HepG2 (cell line): ENCODE measurements at regions not wholly inside any gene's neighbourhood (a gene's known extent, or its start where the extent isn't known, plus 50 kb on each side); places are given as distances from the start of the nearest gene placed in this dataset.

Source experiments
- ATAC-seq: fragments of 200-7000 bp; cut with Tn5 transposase; 3 replicates; pipeline ENCODE4 v1.9.1; 2020; ENCODE audit warnings: mild to moderate bottlenecking, moderate library complexity
- BruUV-seq: library from RNA; stranded (reverse); fragments of 400-500 nt; replicated peaks from 2 replicates; lab custom pipeline; 2021; lab: Mats Ljungman, UMichigan
- CTCF ChIA-PET: fragments of 300-600 bp; formaldehyde crosslinking; extraction: SDS; loops from one replicate; lab custom pipeline; 2021; ENCODE audit warnings: low total read pairs, inconsistent platforms, low intra/inter-chr PET ratio; lab: Yijun Ruan, JAX
- POLR2A ChIA-PET: fragments of 350-600 bp; sonication (Branson Sonifier 250); formaldehyde crosslinking; loops from one replicate; lab custom pipeline; 2020; ENCODE audit warnings: antibody characterized with exemption, inconsistent platforms; lab: Yijun Ruan, JAX
- DNase-seq: peaks from one replicate; pipeline ENCODE4 v3.0.0-alpha.2; 2015; ENCODE audit warnings: low spot score
- FAIRE-seq: peaks from 3 replicates; lab custom pipeline; 2011; peaks lifted over from hg19 to GRCh38; lab: Jason Lieb, UNC
- H2AFZ ChIP-seq: one replicate; pipeline ENCODE4 v1.6.1; 2011; ENCODE audit warnings: low read length, inconsistent platforms
- H3K27ac ChIP-seq: fragments of 300-600 bp; 3 replicates; pipeline ENCODE4 v1.8.0; 2011; ENCODE audit warnings: mixed run types, mild to moderate bottlenecking, mixed read lengths, low read length, inconsistent platforms; ENCODE audit not compliant: insufficient read depth; ENCODE audit errors: extremely low read length
- H3K27me3 ChIP-seq, 2 experiments: fragments of 200-600 bp in 1 of 2; 2 replicates in 1 of 2; 3 replicates in 1 of 2; pipeline versions ENCODE4 v1.6.0 to v1.8.0; 2011; ENCODE audit warnings: low read length in 2 of 2, mild to moderate bottlenecking in 2 of 2, moderate library complexity in 2 of 2, inconsistent platforms in 1 of 2; ENCODE audit not compliant: insufficient read depth in 2 of 2, control insufficient read depth in 1 of 2
- H3K36me3 ChIP-seq, 2 experiments: fragments of 200-600 bp in 1 of 2; replicated peaks in 1 of 2; 2 replicates in 1 of 2; 3 replicates in 1 of 2; pipeline versions ENCODE4 v1.5.1 to v1.8.0; 2011; ENCODE audit warnings: low read length in 2 of 2, inconsistent platforms in 1 of 2; ENCODE audit not compliant: insufficient read depth in 2 of 2, control insufficient read depth in 1 of 2
- H3K4me1 ChIP-seq: 2 replicates; pipeline ENCODE4 v1.5.1; 2012; ENCODE audit warnings: low read length, inconsistent platforms; ENCODE audit not compliant: insufficient read depth
- H3K4me2 ChIP-seq: 2 replicates; pipeline ENCODE4 v1.6.0; 2011; ENCODE audit warnings: low read depth, low read length, inconsistent platforms
- H3K4me3 ChIP-seq, 3 experiments: fragments of 200-600 bp in 1 of 3; sonication (generic), shearing (Covaris generic) in 1 of 3; replicated peaks in 1 of 3; 2 replicates each; pipeline ENCODE4 v1.5.1; 2011 to 2016; ENCODE audit warnings: low read length in 3 of 3, inconsistent platforms in 2 of 3, low read depth in 2 of 3, mild to moderate bottlenecking in 2 of 3, control low read depth in 1 of 3, mixed read lengths in 1 of 3; ENCODE audit not compliant: insufficient read depth in 1 of 3
- H3K79me2 ChIP-seq: one replicate; pipeline ENCODE4 v1.6.1; 2011; ENCODE audit warnings: low read length, inconsistent platforms; ENCODE audit not compliant: insufficient read depth
- H3K9ac ChIP-seq: 2 replicates; pipeline ENCODE4 v1.6.0; 2011; ENCODE audit warnings: mild to moderate bottlenecking, low read depth, low read length, inconsistent platforms; ENCODE audit not compliant: insufficient read depth
- H3K9me3 ChIP-seq: 2 replicates; pipeline ENCODE4 v1.5.1; 2012; ENCODE audit warnings: mild to moderate bottlenecking, low read length
- H4K20me1 ChIP-seq: 2 replicates; pipeline ENCODE4 v1.6.0; 2011; ENCODE audit warnings: inconsistent platforms, mild to moderate bottlenecking, low read length, moderate library complexity; ENCODE audit not compliant: insufficient read depth
- AFF4 ChIP-seq: sonication (generic); formaldehyde crosslinking; IDR thresholded peaks from 2 replicates; pipeline ENCODE4 v1.4.0; 2020; ENCODE audit warnings: missing genetic modification reagents
- AHDC1 ChIP-seq: sonication (generic); formaldehyde crosslinking; IDR thresholded peaks from 2 replicates; pipeline ENCODE4 v1.5.1; 2020; ENCODE audit warnings: mild to moderate bottlenecking, missing genetic modification reagents, borderline replicate concordance
- HHEX ChIP-seq: IDR thresholded peaks from 2 replicates; pipeline ENCODE4 v1.6.1; 2016; ENCODE audit warnings: control low read depth
- KAT8 ChIP-seq: IDR thresholded peaks from 2 replicates; pipeline ENCODE4 v1.6.1; 2016; ENCODE audit warnings: missing genetic modification reagents, missing compliant biosample characterization
- PRPF4 ChIP-seq: fragments of 200-400 bp; formaldehyde crosslinking; IDR thresholded peaks from 2 replicates; pipeline ENCODE4 v1.6.1; 2016; ENCODE audit warnings: low read length, low read depth; ENCODE audit not compliant: poor library complexity, severe bottlenecking
- SAFB2 ChIP-seq: sonication (generic); formaldehyde crosslinking; IDR thresholded peaks from 2 replicates; pipeline ENCODE4 v1.5.1; 2020; ENCODE audit warnings: missing genetic modification reagents, low read depth, mild to moderate bottlenecking, borderline replicate concordance
- SOX13 ChIP-seq, 3 experiments: fragments of 450-650 bp in 1 of 3; sonication (generic) in 1 of 3; formaldehyde crosslinking in 1 of 3; IDR thresholded peaks in 2 of 3; conservative IDR thresholded peaks in 1 of 3; 2 replicates each; pipeline versions ENCODE4 v1.5.0 to v1.6.1; 2016 to 2020; ENCODE audit warnings: antibody characterized with exemption in 1 of 3, mild to moderate bottlenecking in 1 of 3, missing compliant biosample characterization in 1 of 3, missing genetic modification reagents in 1 of 3, moderate library complexity in 1 of 3
- TBP ChIP-seq: sonication (generic); formaldehyde crosslinking; IDR thresholded peaks from 2 replicates; pipeline ENCODE4 v1.5.0; 2020; ENCODE audit warnings: missing genetic modification reagents
- TCF7L2 ChIP-seq: IDR thresholded peaks from 2 replicates; pipeline ENCODE4 v1.6.1; 2011; ENCODE audit warnings: mild to moderate bottlenecking, low read depth, low read length, moderate library complexity
- WGBS: methylation state at CpG from one replicate; pipeline ENCODE4 v1.1.6; 2017; ENCODE audit warnings: low lambda C conversion rate; 5-methylcytosine and 5-hydroxymethylcytosine counted together
- in situ Hi-C: cut with HindIII; loops from 2 replicates; pipeline ENCODE4 v1.10.0; 2017; ENCODE audit warnings: low pct_unique_long_range_greater_than_20kb; ENCODE audit not compliant: extremely low pct_ligation_motif_present
- intact Hi-C: fragments of 100-400 bp; cut with micrococcal nuclease; formaldehyde crosslinking; loops from one replicate; pipeline ENCODE4 v1.10.0; 2022; ENCODE audit not compliant: unreplicated experiment
- TF ChIP-seq, protein P1 (sequence below): IDR thresholded peaks from 2 replicates; pipeline ENCODE4 v1.6.1; 2016; ENCODE audit warnings: low read depth, borderline replicate concordance
- TF ChIP-seq, protein P2 (sequence below): sonication (generic); formaldehyde crosslinking; IDR thresholded peaks from 2 replicates; pipeline ENCODE4 v1.5.0; 2020; ENCODE audit warnings: missing genetic modification reagents
- TF ChIP-seq, protein P3 (sequence below): sonication (generic); formaldehyde crosslinking; conservative IDR thresholded peaks from 2 replicates; pipeline ENCODE4 v1.8.0; 2022; ENCODE audit warnings: low read depth, missing genetic modification reagents

GRCh38 chr2:117085256-117085655 lies 729.2 kb upstream of the DDX18 start:
- FAIRE-seq = no peak
- Histone ChIP-seq H3K79me2 (no peaks in the 10 kb centered on the region), H3K9ac (no peak overlapping the region), H3K4me1 (no peaks in the 10 kb centered on the region), H3K27ac (no peak overlapping the region), H3K9me3 (peaks cover 43% of the 10 kb centered on the region; the same call in 1 of the 2 replicates), H3K4me2 (no peak overlapping the region), H3K27me3 (no peaks in the 10 kb centered on the region), H3K4me3 (no peak overlapping the region), H3K36me3 (no peaks in the 10 kb centered on the region), H4K20me1 (no peaks in the 10 kb centered on the region), H2AFZ (no peak overlapping the region)
- ChIA-PET CTCF (no interaction called here), POLR2A (no interaction called here)
- intact Hi-C loops = no loop called here
- no peak for ATAC-seq
- 0% methylated on average over 3 of the region's 3 CpGs for WGBS
- in situ Hi-C loops = no loop called here
- DNase-seq = no peak
- no TSS peak for BruUV-seq
- TF ChIP-seq AHDC1 (CRISPR knock-in tag) = no peak
- no peak for TF ChIP-seq AFF4 (CRISPR knock-in tag)
- TF ChIP-seq SAFB2 = no peak
- TF ChIP-seq, protein P1, sequence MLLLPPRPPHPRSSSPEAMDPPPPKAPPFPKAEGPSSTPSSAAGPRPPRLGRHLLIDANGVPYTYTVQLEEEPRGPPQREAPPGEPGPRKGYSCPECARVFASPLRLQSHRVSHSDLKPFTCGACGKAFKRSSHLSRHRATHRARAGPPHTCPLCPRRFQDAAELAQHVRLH (CRISPR knock-in tag) = no peak
- TF ChIP-seq KAT8 (CRISPR knock-in tag) = no peak
- TF ChIP-seq SOX13 (IDR thresholded peaks at IDR 0.05) = no peak
- no peak for TF ChIP-seq SOX13 (CRISPR knock-in tag; conservative IDR thresholded peaks at IDR 0.05 in 1 of 2, IDR thresholded peaks at IDR 0.05 in 1 of 2)
- TF ChIP-seq HHEX (CRISPR knock-in tag) = no peak
- no peak for TF ChIP-seq TCF7L2
- TF ChIP-seq PRPF4 = no peak
- TF ChIP-seq, protein P2, sequence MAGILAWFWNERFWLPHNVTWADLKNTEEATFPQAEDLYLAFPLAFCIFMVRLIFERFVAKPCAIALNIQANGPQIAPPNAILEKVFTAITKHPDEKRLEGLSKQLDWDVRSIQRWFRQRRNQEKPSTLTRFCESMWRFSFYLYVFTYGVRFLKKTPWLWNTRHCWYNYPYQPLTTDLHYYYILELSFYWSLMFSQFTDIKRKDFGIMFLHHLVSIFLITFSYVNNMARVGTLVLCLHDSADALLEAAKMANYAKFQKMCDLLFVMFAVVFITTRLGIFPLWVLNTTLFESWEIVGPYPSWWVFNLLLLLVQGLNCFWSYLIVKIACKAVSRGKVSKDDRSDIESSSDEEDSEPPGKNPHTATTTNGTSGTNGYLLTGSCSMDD (CRISPR knock-in tag) = no peak
- TF ChIP-seq, protein P3, sequence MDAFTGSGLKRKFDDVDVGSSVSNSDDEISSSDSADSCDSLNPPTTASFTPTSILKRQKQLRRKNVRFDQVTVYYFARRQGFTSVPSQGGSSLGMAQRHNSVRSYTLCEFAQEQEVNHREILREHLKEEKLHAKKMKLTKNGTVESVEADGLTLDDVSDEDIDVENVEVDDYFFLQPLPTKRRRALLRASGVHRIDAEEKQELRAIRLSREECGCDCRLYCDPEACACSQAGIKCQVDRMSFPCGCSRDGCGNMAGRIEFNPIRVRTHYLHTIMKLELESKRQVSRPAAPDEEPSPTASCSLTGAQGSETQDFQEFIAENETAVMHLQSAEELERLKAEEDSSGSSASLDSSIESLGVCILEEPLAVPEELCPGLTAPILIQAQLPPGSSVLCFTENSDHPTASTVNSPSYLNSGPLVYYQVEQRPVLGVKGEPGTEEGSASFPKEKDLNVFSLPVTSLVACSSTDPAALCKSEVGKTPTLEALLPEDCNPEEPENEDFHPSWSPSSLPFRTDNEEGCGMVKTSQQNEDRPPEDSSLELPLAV = no peak
- TF ChIP-seq TBP (CRISPR knock-in tag) = no peak
